HCT116 (cell line): ENCODE measurements at regions not wholly inside any gene's neighbourhood (a gene's known extent, or its start where the extent isn't known, plus 50 kb on each side); places are given as distances from the start of the nearest gene placed in this dataset.

Experiments used
- ATAC-seq: fragments of 200-7000 bp; cut with Tn5 transposase; 2 replicates; pipeline ENCODE4 v1.9.1; 2020; ENCODE audit warnings: mild to moderate bottlenecking, moderate library complexity
- BruUV-seq: library from RNA; stranded (reverse); fragments of 400-500 nt; replicated peaks from 2 replicates; lab custom pipeline; 2021; lab: Mats Ljungman, UMichigan
- CTCF ChIA-PET: fragments of 300-600 bp; sonication (Branson Sonifier 250); formaldehyde crosslinking; loops from one replicate; lab custom pipeline; 2021; ENCODE audit warnings: antibody characterized with exemption; lab: Charles Lee
- POLR2A ChIA-PET: fragments of 300-600, 350-600 bp; sonication (Branson Sonifier 250); formaldehyde crosslinking; loops from one replicate; lab custom pipeline; 2021; ENCODE audit warnings: antibody characterized with exemption; lab: Charles Lee
- RAD21 ChIA-PET, 2 experiments: fragments of 300-600 bp; sonication (Branson Sonifier 250); formaldehyde crosslinking; loops; one replicate each; lab custom pipeline; 2023; ENCODE audit warnings: low total read pairs in 2 of 2; ENCODE audit not compliant: uncharacterized antibody in 2 of 2, unreplicated experiment in 2 of 2, low non-redundant PET in 1 of 2; lab: Charles Lee
- DNase-seq: peaks from one replicate; pipeline ENCODE4 v3.0.0-alpha.2; 2010; ENCODE audit warnings: low read depth, low spot score
- H2AFZ ChIP-seq: fragments of 200-600 bp; shearing (Covaris generic), sonication (generic); 2 replicates; pipeline ENCODE4 v1.6.1; 2017; ENCODE audit warnings: low read depth, mixed run types, mixed read lengths, antibody characterized with exemption, low read length; ENCODE audit not compliant: poor library complexity, severe bottlenecking
- H3K27ac ChIP-seq: 2 replicates; pipeline ENCODE4 v1.5.1; 2012; ENCODE audit warnings: low read depth, low read length
- H3K27me3 ChIP-seq: fragments of 200-600 bp; sonication (generic); 2 replicates; pipeline ENCODE4 v1.6.1; 2016; ENCODE audit warnings: mixed run types, low read length, mixed read lengths; ENCODE audit not compliant: insufficient read depth
- H3K36me3 ChIP-seq, 2 experiments: fragments of 200-500 bp in 1 of 2; fragments of 200-600 bp in 1 of 2; sonication (Bioruptor generic) in 1 of 2; sonication (generic) in 1 of 2; 2 replicates each; pipeline versions ENCODE4 v1.5.1 to v1.6.1; 2014 to 2016; ENCODE audit warnings: low read length in 2 of 2, inconsistent platforms in 1 of 2, mixed read lengths in 1 of 2, mixed run types in 1 of 2; ENCODE audit not compliant: insufficient read depth in 2 of 2, control insufficient read depth in 1 of 2
- H3K4me1 ChIP-seq, 2 experiments: fragments of 200-600 bp in 1 of 2; sonication (generic) in 1 of 2; 2 replicates each; pipeline versions ENCODE4 v1.5.1 to v1.6.1; 2012 to 2017; ENCODE audit warnings: low read length in 2 of 2, inconsistent platforms in 1 of 2, mild to moderate bottlenecking in 1 of 2, mixed read lengths in 1 of 2, mixed run types in 1 of 2, moderate library complexity in 1 of 2; ENCODE audit not compliant: insufficient read depth in 2 of 2, control insufficient read depth in 1 of 2
- H3K4me2 ChIP-seq: fragments of 200-600 bp; sonication (generic); 2 replicates; pipeline ENCODE4 v1.6.1; 2017; ENCODE audit warnings: mixed run types, low read length, mixed read lengths
- H3K4me3 ChIP-seq, 2 experiments: fragments of 200-600 bp in 1 of 2; sonication (generic) in 1 of 2; replicated peaks in 1 of 2; 2 replicates each; pipeline ENCODE4 v1.5.1; 2011 to 2016; ENCODE audit warnings: low read length in 2 of 2, control low read depth in 1 of 2, low read depth in 1 of 2, mild to moderate bottlenecking in 1 of 2, mixed read lengths in 1 of 2, mixed run types in 1 of 2
- H3K79me2 ChIP-seq: fragments of 200-600 bp; sonication (generic); 2 replicates; pipeline ENCODE4 v1.6.1; 2017; ENCODE audit warnings: mild to moderate bottlenecking, mixed run types, low read length, moderate library complexity, mixed read lengths; ENCODE audit not compliant: insufficient read depth
- H3K9ac ChIP-seq: fragments of 200-600 bp; sonication (generic); 2 replicates; pipeline ENCODE4 v1.6.1; 2016; ENCODE audit warnings: low read length, mixed read lengths
- H3K9me2 ChIP-seq: fragments of 200-600 bp; sonication (generic), shearing (Covaris generic); 2 replicates; pipeline ENCODE4 v1.6.1; 2017; ENCODE audit warnings: mixed run types, mild to moderate bottlenecking, moderate library complexity; ENCODE audit not compliant: insufficient read depth
- H3K9me3 ChIP-seq, 2 experiments: fragments of 200-500 bp in 1 of 2; fragments of 200-600 bp in 1 of 2; sonication (Bioruptor generic) in 1 of 2; sonication (generic) in 1 of 2; 2 replicates each; pipeline ENCODE4 v1.6.1; 2014 to 2017; ENCODE audit warnings: low read length in 2 of 2, mixed read lengths in 2 of 2, inconsistent platforms in 1 of 2, low read depth in 1 of 2, mild to moderate bottlenecking in 1 of 2, mixed run types in 1 of 2, moderate library complexity in 1 of 2; ENCODE audit not compliant: control insufficient read depth in 1 of 2, insufficient read depth in 1 of 2
- H4K20me1 ChIP-seq: fragments of 200-600 bp; sonication (generic), shearing (Covaris generic); 2 replicates; pipeline ENCODE4 v1.6.1; 2017; ENCODE audit warnings: mixed run types, mild to moderate bottlenecking, moderate library complexity; ENCODE audit not compliant: insufficient read depth
- ELF1 ChIP-seq: IDR thresholded peaks from 2 replicates; pipeline ENCODE4 v1.6.1; 2012; ENCODE audit warnings: low read depth, borderline replicate concordance
- EZH2phosphoT487 ChIP-seq: fragments of 200-600 bp; IDR thresholded peaks from 2 replicates; pipeline ENCODE4 v1.6.1; 2018; ENCODE audit warnings: antibody characterized with exemption, borderline replicate concordance
- POLR2A ChIP-seq: IDR thresholded peaks from 2 replicates; pipeline ENCODE4 v1.7.0; 2011; ENCODE audit warnings: borderline replicate concordance; ENCODE audit not compliant: insufficient read depth, insufficient read length; ENCODE audit errors: extremely low read depth
- SRF ChIP-seq: IDR thresholded peaks from 2 replicates; pipeline ENCODE4 v1.6.1; 2012; ENCODE audit warnings: low read depth
- TCF7L2 ChIP-seq: IDR thresholded peaks from 2 replicates; pipeline ENCODE4 v1.7.0; 2011; ENCODE audit warnings: borderline replicate concordance, inconsistent platforms; ENCODE audit not compliant: insufficient read depth, insufficient read length; ENCODE audit errors: extremely low read depth
- ZFX ChIP-seq: fragments of 450-650 bp; IDR thresholded peaks from 2 replicates; pipeline ENCODE4 v1.6.1; 2017
- intact Hi-C: fragments of 100-400 bp; cut with micrococcal nuclease; formaldehyde crosslinking; loops from 2 replicates; pipeline ENCODE4 v1.10.0; 2022
- TF ChIP-seq, protein P1 (sequence below): IDR thresholded peaks from 2 replicates; pipeline ENCODE4 v1.6.1; 2012; ENCODE audit warnings: low read depth
- TF ChIP-seq, protein P2 (sequence below), 3 experiments: fragments of 200-600 bp in 1 of 3; sonication (generic) in 1 of 3; IDR thresholded peaks in 2 of 3; conservative IDR thresholded peaks in 1 of 3; 2 replicates each; pipeline ENCODE4 v1.5.1; 2012 to 2017; ENCODE audit warnings: low read depth in 2 of 3, low read length in 2 of 3, antibody characterized with exemption in 1 of 3, borderline replicate concordance in 1 of 3, control low read depth in 1 of 3, mild to moderate bottlenecking in 1 of 3, mixed read lengths in 1 of 3, mixed run types in 1 of 3, moderate library complexity in 1 of 3; ENCODE audit not compliant: insufficient read depth in 1 of 3
- TF ChIP-seq, protein P3 (sequence below): IDR thresholded peaks from 2 replicates; pipeline ENCODE4 v1.6.1; 2012

DNA sequence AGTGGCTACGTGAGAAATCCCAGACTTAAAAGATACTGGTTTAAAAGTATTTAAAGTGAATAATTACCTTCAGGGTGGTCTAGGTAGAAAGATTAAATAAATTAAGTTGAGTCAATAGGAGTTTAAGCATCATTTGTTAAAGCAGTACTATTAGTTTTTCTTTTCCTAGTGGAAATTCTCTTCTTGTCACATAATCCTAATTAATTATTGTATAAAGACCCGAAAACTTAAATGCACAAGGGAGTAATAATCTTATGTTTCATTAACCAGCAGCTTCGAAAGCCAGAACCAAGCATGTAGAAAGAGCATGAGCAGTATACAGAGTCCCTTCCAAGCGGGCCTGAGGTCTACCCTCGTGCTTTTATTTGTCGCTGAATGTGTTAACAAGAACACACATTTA lies 90.2 kb upstream of the SKOR2 start:
- Histone ChIP-seq H3K4me2 (no peak overlapping the region), H2AFZ (no peak overlapping the region), H3K4me1 (no peaks in the 10 kb centered on the region), H3K9me2 (no peaks in the 10 kb centered on the region), H3K4me3 (no peak overlapping the region), H3K36me3 (no peaks in the 10 kb centered on the region), H3K27ac (no peak overlapping the region), H3K27me3 (peaks cover 63% of the 10 kb centered on the region), H3K9ac (no peak overlapping the region), H4K20me1 (no peaks in the 10 kb centered on the region), H3K9me3 (no peaks in the 10 kb centered on the region), H3K79me2 (no peaks in the 10 kb centered on the region)
- ATAC-seq (no peak), DNase-seq (no peak)
- ChIA-PET CTCF (no interaction called here), RAD21 (no interaction called here), POLR2A (no interaction called here)
- intact Hi-C loops: no loop called here
- TF ChIP-seq, protein P1, sequence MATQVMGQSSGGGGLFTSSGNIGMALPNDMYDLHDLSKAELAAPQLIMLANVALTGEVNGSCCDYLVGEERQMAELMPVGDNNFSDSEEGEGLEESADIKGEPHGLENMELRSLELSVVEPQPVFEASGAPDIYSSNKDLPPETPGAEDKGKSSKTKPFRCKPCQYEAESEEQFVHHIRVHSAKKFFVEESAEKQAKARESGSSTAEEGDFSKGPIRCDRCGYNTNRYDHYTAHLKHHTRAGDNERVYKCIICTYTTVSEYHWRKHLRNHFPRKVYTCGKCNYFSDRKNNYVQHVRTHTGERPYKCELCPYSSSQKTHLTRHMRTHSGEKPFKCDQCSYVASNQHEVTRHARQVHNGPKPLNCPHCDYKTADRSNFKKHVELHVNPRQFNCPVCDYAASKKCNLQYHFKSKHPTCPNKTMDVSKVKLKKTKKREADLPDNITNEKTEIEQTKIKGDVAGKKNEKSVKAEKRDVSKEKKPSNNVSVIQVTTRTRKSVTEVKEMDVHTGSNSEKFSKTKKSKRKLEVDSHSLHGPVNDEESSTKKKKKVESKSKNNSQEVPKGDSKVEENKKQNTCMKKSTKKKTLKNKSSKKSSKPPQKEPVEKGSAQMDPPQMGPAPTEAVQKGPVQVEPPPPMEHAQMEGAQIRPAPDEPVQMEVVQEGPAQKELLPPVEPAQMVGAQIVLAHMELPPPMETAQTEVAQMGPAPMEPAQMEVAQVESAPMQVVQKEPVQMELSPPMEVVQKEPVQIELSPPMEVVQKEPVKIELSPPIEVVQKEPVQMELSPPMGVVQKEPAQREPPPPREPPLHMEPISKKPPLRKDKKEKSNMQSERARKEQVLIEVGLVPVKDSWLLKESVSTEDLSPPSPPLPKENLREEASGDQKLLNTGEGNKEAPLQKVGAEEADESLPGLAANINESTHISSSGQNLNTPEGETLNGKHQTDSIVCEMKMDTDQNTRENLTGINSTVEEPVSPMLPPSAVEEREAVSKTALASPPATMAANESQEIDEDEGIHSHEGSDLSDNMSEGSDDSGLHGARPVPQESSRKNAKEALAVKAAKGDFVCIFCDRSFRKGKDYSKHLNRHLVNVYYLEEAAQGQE: no peak
- TF ChIP-seq POLR2A (no peak), TCF7L2 (no peak), ZFX (no peak), EZH2phosphoT487 (no peak), ELF1 (no peak), SRF (no peak)
- TF ChIP-seq, protein P2, sequence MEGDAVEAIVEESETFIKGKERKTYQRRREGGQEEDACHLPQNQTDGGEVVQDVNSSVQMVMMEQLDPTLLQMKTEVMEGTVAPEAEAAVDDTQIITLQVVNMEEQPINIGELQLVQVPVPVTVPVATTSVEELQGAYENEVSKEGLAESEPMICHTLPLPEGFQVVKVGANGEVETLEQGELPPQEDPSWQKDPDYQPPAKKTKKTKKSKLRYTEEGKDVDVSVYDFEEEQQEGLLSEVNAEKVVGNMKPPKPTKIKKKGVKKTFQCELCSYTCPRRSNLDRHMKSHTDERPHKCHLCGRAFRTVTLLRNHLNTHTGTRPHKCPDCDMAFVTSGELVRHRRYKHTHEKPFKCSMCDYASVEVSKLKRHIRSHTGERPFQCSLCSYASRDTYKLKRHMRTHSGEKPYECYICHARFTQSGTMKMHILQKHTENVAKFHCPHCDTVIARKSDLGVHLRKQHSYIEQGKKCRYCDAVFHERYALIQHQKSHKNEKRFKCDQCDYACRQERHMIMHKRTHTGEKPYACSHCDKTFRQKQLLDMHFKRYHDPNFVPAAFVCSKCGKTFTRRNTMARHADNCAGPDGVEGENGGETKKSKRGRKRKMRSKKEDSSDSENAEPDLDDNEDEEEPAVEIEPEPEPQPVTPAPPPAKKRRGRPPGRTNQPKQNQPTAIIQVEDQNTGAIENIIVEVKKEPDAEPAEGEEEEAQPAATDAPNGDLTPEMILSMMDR (IDR thresholded peaks at IDR 0.05 in 2 of 3, conservative IDR thresholded peaks at IDR 0.05 in 1 of 3; ENCODE audit: borderline replicate concordance in 1 of 3, insufficient read depth in 1 of 3, low read depth in 2 of 3, low read length in 2 of 3): no peak
- TF ChIP-seq, protein P3, sequence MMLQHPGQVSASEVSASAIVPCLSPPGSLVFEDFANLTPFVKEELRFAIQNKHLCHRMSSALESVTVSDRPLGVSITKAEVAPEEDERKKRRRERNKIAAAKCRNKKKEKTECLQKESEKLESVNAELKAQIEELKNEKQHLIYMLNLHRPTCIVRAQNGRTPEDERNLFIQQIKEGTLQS: no peak
- no TSS peak for BruUV-seq
